HepG2 (cell line): ENCODE measurements at regions not wholly inside any gene's neighbourhood (a gene's known extent, or its start where the extent isn't known, plus 50 kb on each side); places are given as distances from the start of the nearest gene placed in this dataset.

Experiments
- ATAC-seq: fragments of 200-7000 bp; cut with Tn5 transposase; 3 replicates; pipeline ENCODE4 v1.9.1; 2020; ENCODE audit warnings: mild to moderate bottlenecking, moderate library complexity
- BruUV-seq: library from RNA; stranded (reverse); fragments of 400-500 nt; replicated peaks from 2 replicates; lab custom pipeline; 2021; lab: Mats Ljungman, UMichigan
- CTCF ChIA-PET: fragments of 300-600 bp; formaldehyde crosslinking; extraction: SDS; loops from one replicate; lab custom pipeline; 2021; ENCODE audit warnings: low total read pairs, inconsistent platforms, low intra/inter-chr PET ratio; lab: Yijun Ruan, JAX
- POLR2A ChIA-PET: fragments of 350-600 bp; sonication (Branson Sonifier 250); formaldehyde crosslinking; loops from one replicate; lab custom pipeline; 2020; ENCODE audit warnings: antibody characterized with exemption, inconsistent platforms; lab: Yijun Ruan, JAX
- DNase-seq: peaks from one replicate; pipeline ENCODE4 v3.0.0-alpha.2; 2015; ENCODE audit warnings: low spot score
- FAIRE-seq: peaks from 3 replicates; lab custom pipeline; 2011; peaks lifted over from hg19 to GRCh38; lab: Jason Lieb, UNC
- H2AFZ ChIP-seq: one replicate; pipeline ENCODE4 v1.6.1; 2011; ENCODE audit warnings: low read length, inconsistent platforms
- H3K27ac ChIP-seq: fragments of 300-600 bp; 3 replicates; pipeline ENCODE4 v1.8.0; 2011; ENCODE audit warnings: mixed run types, mild to moderate bottlenecking, mixed read lengths, low read length, inconsistent platforms; ENCODE audit not compliant: insufficient read depth; ENCODE audit errors: extremely low read length
- H3K27me3 ChIP-seq, 2 experiments: fragments of 200-600 bp in 1 of 2; 2 replicates in 1 of 2; 3 replicates in 1 of 2; pipeline versions ENCODE4 v1.6.0 to v1.8.0; 2011; ENCODE audit warnings: low read length in 2 of 2, mild to moderate bottlenecking in 2 of 2, moderate library complexity in 2 of 2, inconsistent platforms in 1 of 2; ENCODE audit not compliant: insufficient read depth in 2 of 2, control insufficient read depth in 1 of 2
- H3K36me3 ChIP-seq, 2 experiments: fragments of 200-600 bp in 1 of 2; replicated peaks in 1 of 2; 2 replicates in 1 of 2; 3 replicates in 1 of 2; pipeline versions ENCODE4 v1.5.1 to v1.8.0; 2011; ENCODE audit warnings: low read length in 2 of 2, inconsistent platforms in 1 of 2; ENCODE audit not compliant: insufficient read depth in 2 of 2, control insufficient read depth in 1 of 2
- H3K4me1 ChIP-seq: 2 replicates; pipeline ENCODE4 v1.5.1; 2012; ENCODE audit warnings: low read length, inconsistent platforms; ENCODE audit not compliant: insufficient read depth
- H3K4me2 ChIP-seq: 2 replicates; pipeline ENCODE4 v1.6.0; 2011; ENCODE audit warnings: low read depth, low read length, inconsistent platforms
- H3K4me3 ChIP-seq, 3 experiments: fragments of 200-600 bp in 1 of 3; sonication (generic), shearing (Covaris generic) in 1 of 3; replicated peaks in 1 of 3; 2 replicates each; pipeline ENCODE4 v1.5.1; 2011 to 2016; ENCODE audit warnings: low read length in 3 of 3, inconsistent platforms in 2 of 3, low read depth in 2 of 3, mild to moderate bottlenecking in 2 of 3, control low read depth in 1 of 3, mixed read lengths in 1 of 3; ENCODE audit not compliant: insufficient read depth in 1 of 3
- H3K79me2 ChIP-seq: one replicate; pipeline ENCODE4 v1.6.1; 2011; ENCODE audit warnings: low read length, inconsistent platforms; ENCODE audit not compliant: insufficient read depth
- H3K9ac ChIP-seq: 2 replicates; pipeline ENCODE4 v1.6.0; 2011; ENCODE audit warnings: mild to moderate bottlenecking, low read depth, low read length, inconsistent platforms; ENCODE audit not compliant: insufficient read depth
- H3K9me3 ChIP-seq: 2 replicates; pipeline ENCODE4 v1.5.1; 2012; ENCODE audit warnings: mild to moderate bottlenecking, low read length
- H4K20me1 ChIP-seq: 2 replicates; pipeline ENCODE4 v1.6.0; 2011; ENCODE audit warnings: inconsistent platforms, mild to moderate bottlenecking, low read length, moderate library complexity; ENCODE audit not compliant: insufficient read depth
- GPN1 ChIP-seq: sonication (generic); formaldehyde crosslinking; IDR thresholded peaks from 2 replicates; pipeline ENCODE4 v1.5.1; 2020; ENCODE audit warnings: missing genetic modification reagents, borderline replicate concordance
- MATR3 ChIP-seq: sonication (generic); formaldehyde crosslinking; IDR thresholded peaks from 2 replicates; pipeline ENCODE4 v1.4.0; 2020; ENCODE audit warnings: missing genetic modification reagents
- MED1 ChIP-seq: sonication (generic); formaldehyde crosslinking; IDR thresholded peaks from 2 replicates; pipeline ENCODE4 v1.4.0; 2020; ENCODE audit warnings: missing genetic modification reagents
- NR2C2 ChIP-seq: sonication (generic); formaldehyde crosslinking; IDR thresholded peaks from 2 replicates; pipeline ENCODE4 v1.4.0; 2020; ENCODE audit warnings: missing genetic modification reagents, mild to moderate bottlenecking, moderate library complexity, borderline replicate concordance
- SPEN ChIP-seq: sonication (generic); formaldehyde crosslinking; IDR thresholded peaks from 2 replicates; pipeline ENCODE4 v1.5.1; 2020; ENCODE audit warnings: low read depth, mild to moderate bottlenecking, missing genetic modification reagents
- ZFY ChIP-seq: sonication (generic); formaldehyde crosslinking; IDR thresholded peaks from 2 replicates; pipeline ENCODE4 v1.4.0; 2020; ENCODE audit warnings: missing genetic modification reagents
- ZNF17 ChIP-seq: sonication (generic); formaldehyde crosslinking; IDR thresholded peaks from 2 replicates; pipeline ENCODE4 v1.5.0; 2020; ENCODE audit warnings: mild to moderate bottlenecking, missing genetic modification reagents
- ZNF83 ChIP-seq: sonication (generic); formaldehyde crosslinking; IDR thresholded peaks from 2 replicates; pipeline ENCODE4 v1.4.0; 2020; ENCODE audit warnings: missing genetic modification reagents, mild to moderate bottlenecking, borderline replicate concordance
- WGBS: methylation state at CpG from one replicate; pipeline ENCODE4 v1.1.6; 2017; ENCODE audit warnings: low lambda C conversion rate; 5-methylcytosine and 5-hydroxymethylcytosine counted together
- in situ Hi-C: cut with HindIII; loops from 2 replicates; pipeline ENCODE4 v1.10.0; 2017; ENCODE audit warnings: low pct_unique_long_range_greater_than_20kb; ENCODE audit not compliant: extremely low pct_ligation_motif_present
- intact Hi-C: fragments of 100-400 bp; cut with micrococcal nuclease; formaldehyde crosslinking; loops from one replicate; pipeline ENCODE4 v1.10.0; 2022; ENCODE audit not compliant: unreplicated experiment
- TF ChIP-seq, protein P1 (sequence below): sonication (generic); formaldehyde crosslinking; IDR thresholded peaks from 2 replicates; pipeline ENCODE4 v1.5.0; 2020; ENCODE audit warnings: mild to moderate bottlenecking, missing genetic modification reagents
- TF ChIP-seq, protein P2 (sequence below): sonication (generic); formaldehyde crosslinking; IDR thresholded peaks from 2 replicates; pipeline ENCODE4 v1.5.0; 2020; ENCODE audit warnings: mild to moderate bottlenecking, missing genetic modification reagents
- TF ChIP-seq, protein P3 (sequence below): fragments of 450-650 bp; IDR thresholded peaks from 2 replicates; pipeline ENCODE4 v1.6.1; 2017
- TF ChIP-seq, protein P4 (sequence below): sonication (generic); formaldehyde crosslinking; IDR thresholded peaks from 2 replicates; pipeline ENCODE4 v1.4.0; 2020; ENCODE audit warnings: missing genetic modification reagents, borderline replicate concordance
- TF ChIP-seq, protein P5 (sequence below): sonication (generic); formaldehyde crosslinking; conservative IDR thresholded peaks from 2 replicates; pipeline ENCODE4 v1.4.0; 2020; ENCODE audit warnings: missing genetic modification reagents

DNA sequence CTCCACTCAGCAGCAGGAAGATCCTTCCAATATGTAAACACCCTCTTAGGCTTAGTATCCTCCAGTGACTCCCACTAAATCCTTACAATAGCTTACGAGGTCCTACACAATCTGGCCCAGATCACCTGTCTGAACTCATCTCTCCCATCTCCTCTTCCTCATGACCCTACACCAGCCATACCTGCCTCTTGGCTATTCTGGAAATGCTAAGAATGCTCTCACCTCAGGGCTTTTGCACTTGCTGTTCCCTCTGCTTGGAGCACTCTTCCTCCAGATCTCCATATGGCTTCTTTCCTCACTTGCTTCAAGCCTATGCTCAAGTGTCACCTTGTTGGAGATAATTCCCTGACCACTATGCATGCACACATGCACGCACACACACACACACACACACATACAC, 50.8 kb upstream of the FRMD4A start:
- BruUV-seq, result no TSS peak
- Histone ChIP-seq H3K4me3 (no peak overlapping the region), H3K79me2 (no peaks in the 10 kb centered on the region), H3K36me3 (no peaks in the 10 kb centered on the region), H3K4me1 (no peaks in the 10 kb centered on the region), H3K27me3 (peaks cover 1 to 10% of the 10 kb centered on the region in 2 experiments; a peak in 2 of 5 replicates), H3K4me2 (no peak overlapping the region), H4K20me1 (no peaks in the 10 kb centered on the region), H2AFZ (no peak overlapping the region), H3K9me3 (no peaks in the 10 kb centered on the region), H3K9ac (no peak overlapping the region), H3K27ac (no peak overlapping the region)
- in situ Hi-C loops (no loop called here), intact Hi-C loops (no loop called here)
- ChIA-PET POLR2A (no interaction called here), CTCF (no interaction called here)
- ATAC-seq (no peak), DNase-seq (no peak), FAIRE-seq (no peak)
- 2% methylated on average over 2 of the region's 2 CpGs for WGBS
- TF ChIP-seq, protein P1, sequence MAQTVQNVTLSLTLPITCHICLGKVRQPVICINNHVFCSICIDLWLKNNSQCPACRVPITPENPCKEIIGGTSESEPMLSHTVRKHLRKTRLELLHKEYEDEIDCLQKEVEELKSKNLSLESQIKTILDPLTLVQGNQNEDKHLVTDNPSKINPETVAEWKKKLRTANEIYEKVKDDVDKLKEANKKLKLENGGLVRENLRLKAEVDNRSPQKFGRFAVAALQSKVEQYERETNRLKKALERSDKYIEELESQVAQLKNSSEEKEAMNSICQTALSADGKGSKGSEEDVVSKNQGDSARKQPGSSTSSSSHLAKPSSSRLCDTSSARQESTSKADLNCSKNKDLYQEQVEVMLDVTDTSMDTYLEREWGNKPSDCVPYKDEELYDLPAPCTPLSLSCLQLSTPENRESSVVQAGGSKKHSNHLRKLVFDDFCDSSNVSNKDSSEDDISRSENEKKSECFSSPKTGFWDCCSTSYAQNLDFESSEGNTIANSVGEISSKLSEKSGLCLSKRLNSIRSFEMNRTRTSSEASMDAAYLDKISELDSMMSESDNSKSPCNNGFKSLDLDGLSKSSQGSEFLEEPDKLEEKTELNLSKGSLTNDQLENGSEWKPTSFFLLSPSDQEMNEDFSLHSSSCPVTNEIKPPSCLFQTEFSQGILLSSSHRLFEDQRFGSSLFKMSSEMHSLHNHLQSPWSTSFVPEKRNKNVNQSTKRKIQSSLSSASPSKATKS (CRISPR knock-in tag), result no peak
- TF ChIP-seq, protein P2, sequence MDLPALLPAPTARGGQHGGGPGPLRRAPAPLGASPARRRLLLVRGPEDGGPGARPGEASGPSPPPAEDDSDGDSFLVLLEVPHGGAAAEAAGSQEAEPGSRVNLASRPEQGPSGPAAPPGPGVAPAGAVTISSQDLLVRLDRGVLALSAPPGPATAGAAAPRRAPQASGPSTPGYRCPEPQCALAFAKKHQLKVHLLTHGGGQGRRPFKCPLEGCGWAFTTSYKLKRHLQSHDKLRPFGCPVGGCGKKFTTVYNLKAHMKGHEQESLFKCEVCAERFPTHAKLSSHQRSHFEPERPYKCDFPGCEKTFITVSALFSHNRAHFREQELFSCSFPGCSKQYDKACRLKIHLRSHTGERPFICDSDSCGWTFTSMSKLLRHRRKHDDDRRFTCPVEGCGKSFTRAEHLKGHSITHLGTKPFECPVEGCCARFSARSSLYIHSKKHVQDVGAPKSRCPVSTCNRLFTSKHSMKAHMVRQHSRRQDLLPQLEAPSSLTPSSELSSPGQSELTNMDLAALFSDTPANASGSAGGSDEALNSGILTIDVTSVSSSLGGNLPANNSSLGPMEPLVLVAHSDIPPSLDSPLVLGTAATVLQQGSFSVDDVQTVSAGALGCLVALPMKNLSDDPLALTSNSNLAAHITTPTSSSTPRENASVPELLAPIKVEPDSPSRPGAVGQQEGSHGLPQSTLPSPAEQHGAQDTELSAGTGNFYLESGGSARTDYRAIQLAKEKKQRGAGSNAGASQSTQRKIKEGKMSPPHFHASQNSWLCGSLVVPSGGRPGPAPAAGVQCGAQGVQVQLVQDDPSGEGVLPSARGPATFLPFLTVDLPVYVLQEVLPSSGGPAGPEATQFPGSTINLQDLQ (CRISPR knock-in tag), result no peak
- TF ChIP-seq ZFY (CRISPR knock-in tag) (no peak), NR2C2 (CRISPR knock-in tag) (no peak), ZNF83 (no peak), MATR3 (no peak), GPN1 (CRISPR knock-in tag) (no peak), SPEN (CRISPR knock-in tag) (no peak), ZNF17 (CRISPR knock-in tag) (no peak), MED1 (CRISPR knock-in tag) (no peak)
- TF ChIP-seq, protein P3, sequence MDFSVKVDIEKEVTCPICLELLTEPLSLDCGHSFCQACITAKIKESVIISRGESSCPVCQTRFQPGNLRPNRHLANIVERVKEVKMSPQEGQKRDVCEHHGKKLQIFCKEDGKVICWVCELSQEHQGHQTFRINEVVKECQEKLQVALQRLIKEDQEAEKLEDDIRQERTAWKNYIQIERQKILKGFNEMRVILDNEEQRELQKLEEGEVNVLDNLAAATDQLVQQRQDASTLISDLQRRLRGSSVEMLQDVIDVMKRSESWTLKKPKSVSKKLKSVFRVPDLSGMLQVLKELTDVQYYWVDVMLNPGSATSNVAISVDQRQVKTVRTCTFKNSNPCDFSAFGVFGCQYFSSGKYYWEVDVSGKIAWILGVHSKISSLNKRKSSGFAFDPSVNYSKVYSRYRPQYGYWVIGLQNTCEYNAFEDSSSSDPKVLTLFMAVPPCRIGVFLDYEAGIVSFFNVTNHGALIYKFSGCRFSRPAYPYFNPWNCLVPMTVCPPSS, result no peak
- TF ChIP-seq, protein P4, sequence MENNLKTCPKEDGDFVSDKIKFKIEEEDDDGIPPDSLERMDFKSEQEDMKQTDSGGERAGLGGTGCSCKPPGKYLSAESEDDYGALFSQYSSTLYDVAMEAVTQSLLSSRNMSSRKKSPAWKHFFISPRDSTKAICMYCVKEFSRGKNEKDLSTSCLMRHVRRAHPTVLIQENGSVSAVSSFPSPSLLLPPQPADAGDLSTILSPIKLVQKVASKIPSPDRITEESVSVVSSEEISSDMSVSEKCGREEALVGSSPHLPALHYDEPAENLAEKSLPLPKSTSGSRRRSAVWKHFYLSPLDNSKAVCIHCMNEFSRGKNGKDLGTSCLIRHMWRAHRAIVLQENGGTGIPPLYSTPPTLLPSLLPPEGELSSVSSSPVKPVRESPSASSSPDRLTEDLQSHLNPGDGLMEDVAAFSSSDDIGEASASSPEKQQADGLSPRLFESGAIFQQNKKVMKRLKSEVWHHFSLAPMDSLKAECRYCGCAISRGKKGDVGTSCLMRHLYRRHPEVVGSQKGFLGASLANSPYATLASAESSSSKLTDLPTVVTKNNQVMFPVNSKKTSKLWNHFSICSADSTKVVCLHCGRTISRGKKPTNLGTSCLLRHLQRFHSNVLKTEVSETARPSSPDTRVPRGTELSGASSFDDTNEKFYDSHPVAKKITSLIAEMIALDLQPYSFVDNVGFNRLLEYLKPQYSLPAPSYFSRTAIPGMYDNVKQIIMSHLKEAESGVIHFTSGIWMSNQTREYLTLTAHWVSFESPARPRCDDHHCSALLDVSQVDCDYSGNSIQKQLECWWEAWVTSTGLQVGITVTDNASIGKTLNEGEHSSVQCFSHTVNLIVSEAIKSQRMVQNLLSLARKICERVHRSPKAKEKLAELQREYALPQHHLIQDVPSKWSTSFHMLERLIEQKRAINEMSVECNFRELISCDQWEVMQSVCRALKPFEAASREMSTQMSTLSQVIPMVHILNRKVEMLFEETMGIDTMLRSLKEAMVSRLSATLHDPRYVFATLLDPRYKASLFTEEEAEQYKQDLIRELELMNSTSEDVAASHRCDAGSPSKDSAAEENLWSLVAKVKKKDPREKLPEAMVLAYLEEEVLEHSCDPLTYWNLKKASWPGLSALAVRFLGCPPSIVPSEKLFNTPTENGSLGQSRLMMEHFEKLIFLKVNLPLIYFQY (CRISPR knock-in tag), result no peak
- TF ChIP-seq, protein P5, sequence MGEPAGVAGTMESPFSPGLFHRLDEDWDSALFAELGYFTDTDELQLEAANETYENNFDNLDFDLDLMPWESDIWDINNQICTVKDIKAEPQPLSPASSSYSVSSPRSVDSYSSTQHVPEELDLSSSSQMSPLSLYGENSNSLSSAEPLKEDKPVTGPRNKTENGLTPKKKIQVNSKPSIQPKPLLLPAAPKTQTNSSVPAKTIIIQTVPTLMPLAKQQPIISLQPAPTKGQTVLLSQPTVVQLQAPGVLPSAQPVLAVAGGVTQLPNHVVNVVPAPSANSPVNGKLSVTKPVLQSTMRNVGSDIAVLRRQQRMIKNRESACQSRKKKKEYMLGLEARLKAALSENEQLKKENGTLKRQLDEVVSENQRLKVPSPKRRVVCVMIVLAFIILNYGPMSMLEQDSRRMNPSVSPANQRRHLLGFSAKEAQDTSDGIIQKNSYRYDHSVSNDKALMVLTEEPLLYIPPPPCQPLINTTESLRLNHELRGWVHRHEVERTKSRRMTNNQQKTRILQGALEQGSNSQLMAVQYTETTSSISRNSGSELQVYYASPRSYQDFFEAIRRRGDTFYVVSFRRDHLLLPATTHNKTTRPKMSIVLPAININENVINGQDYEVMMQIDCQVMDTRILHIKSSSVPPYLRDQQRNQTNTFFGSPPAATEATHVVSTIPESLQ (CRISPR knock-in tag), result no peak
